NCI-H2196 (cell line): ENCODE measurements at regions not wholly inside any gene's neighbourhood (a gene's known extent, or its start where the extent isn't known, plus 50 kb on each side); places are given as distances from the start of the nearest gene placed in this dataset.
A peak's percentile ranks its signal among the peaks of the same experiment; 100 is the strongest.

ENCODE experiments used
- DNase-seq: peaks from one replicate; lab custom pipeline; 2025; ENCODE audit not compliant: unreplicated experiment; lab: John Stamatoyannopoulos, UW

GRCh38 chr22:47295982-47296381, 533.5 kb downstream of the TBC1D22A start:
- no peak for DNase-seq

GRCh38 chr22:47295226-47295901, 532.9 kb downstream of the TBC1D22A start:
- DNase-seq, result no peak

GRCh38 chr22:47294576-47294975, 532.1 kb downstream of the TBC1D22A start:
- DNase-seq, result no peak

- DNase-seq, result no peak
Observed at GRCh38 chr22:47294222-47294532, 531.7 kb downstream of the TBC1D22A start.

GRCh38 chr22:47293368-47294221, 531.1 kb downstream of the TBC1D22A start:
- DNase-seq, result no peak

- no peak for DNase-seq
Observed at GRCh38 chr22:47292546-47293320, 530.3 kb downstream of the TBC1D22A start.

- no peak for DNase-seq
Observed at GRCh38 chr22:47291565-47292495, 529.4 kb downstream of the TBC1D22A start.

DNA sequence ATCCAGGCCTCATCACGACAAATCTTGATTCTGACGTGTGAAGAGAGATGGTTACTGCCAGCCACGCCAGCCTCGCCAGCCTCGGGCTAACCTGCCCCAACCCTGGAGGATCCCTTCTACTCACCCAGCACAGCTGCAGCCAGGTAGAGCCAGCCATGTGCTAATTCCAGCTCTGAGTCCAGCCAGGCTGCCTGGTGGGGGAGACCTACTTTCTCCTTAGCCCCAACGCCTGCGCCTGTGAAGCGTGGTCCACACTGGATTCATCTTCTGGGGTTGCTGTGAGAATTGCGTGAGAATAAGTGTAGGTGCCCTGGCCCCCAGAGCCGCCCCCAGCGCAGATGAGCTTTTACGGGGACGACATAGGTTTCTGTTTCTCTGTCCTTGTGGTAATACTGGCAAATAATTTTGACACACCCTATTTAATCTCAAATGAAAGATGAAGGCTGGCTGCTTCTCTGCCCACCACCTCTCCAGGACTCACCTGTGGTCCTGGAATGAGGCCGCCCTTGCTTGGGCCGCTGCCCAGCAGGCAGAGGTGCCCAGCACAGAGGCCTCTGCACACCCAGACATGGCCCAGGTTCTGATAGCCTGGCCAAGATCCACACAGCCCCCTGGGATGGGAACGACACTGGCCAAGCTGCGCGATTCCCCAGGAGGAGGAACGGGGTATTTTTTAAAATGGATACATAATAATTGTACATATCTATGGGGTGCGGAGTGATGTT, 528.4 kb downstream of the TBC1D22A start:
- peak; percentile 8 for DNase-seq

DNA sequence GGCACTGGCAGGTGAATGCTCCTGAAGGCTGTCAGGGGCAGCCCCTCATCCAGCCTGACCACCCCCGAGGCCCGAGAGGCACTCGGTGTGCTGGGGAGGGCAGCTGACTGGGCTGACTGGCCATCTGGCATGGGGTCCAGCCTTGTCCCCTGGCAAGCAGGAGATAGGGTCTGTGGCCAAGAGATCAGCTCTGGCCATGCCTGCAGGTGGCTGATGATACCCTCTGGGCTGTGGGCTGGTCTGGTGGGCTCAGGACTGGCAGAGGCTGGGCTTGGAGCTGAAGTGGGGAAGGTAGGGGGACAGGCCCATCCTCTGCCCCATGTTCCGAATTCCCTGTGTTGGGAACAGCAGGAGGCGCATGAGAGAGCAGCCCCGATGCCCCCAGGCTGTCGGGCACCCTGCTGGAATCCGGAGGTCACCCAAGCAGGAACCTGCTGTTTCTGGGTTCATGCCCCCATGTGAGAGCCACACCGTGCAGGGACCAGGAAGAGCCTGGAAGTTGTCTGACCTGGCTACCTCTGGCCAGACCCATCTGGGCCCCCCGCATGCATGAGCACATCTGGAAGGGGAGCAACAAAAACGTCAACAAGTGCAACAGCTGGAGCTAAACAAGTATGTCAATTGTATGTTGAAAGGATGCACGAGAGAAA, 527.0 kb downstream of the TBC1D22A start:
- no peak for DNase-seq

DNA sequence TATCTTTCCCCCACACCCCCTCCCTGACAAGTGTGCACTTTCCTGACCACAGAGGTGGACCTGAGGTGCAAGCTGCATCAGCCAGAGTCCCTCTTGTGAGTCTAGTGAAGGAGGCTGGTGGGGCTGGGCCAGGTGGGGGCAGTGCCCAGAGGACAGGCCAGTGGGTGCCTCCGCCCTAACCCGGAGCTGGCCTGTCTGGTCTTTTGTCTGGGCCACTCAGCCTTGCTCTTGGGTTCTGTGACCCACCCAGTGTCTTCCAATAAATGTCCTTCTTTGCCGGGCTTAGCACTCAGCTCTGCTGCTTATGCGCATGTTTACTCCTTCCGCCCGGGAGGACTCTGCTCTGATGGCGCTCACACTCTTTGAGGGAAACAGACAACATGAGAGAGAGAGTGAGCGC, 526.2 kb downstream of the TBC1D22A start:
- no peak for DNase-seq

DNA sequence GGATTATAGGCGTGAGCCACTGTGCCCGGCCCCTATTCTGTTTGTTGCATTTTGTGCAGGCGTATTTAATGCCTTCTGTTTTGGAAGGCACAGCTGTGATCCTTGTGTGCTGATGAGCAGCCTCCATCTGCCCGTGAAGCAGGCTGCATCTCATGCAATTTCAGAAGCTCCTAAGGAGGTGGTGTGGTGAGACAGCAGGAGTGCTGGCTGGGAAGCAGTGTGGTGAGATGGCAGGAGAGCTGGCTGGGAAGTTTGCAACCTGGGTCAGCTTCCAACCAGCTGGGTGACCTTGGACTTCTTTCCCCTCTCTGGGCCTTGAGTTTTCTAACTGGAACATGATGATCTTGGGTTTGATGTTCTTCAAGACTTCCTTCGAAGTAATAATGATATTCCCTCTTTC, 525.1 kb downstream of the TBC1D22A start:
- DNase-seq, result no peak

DNA sequence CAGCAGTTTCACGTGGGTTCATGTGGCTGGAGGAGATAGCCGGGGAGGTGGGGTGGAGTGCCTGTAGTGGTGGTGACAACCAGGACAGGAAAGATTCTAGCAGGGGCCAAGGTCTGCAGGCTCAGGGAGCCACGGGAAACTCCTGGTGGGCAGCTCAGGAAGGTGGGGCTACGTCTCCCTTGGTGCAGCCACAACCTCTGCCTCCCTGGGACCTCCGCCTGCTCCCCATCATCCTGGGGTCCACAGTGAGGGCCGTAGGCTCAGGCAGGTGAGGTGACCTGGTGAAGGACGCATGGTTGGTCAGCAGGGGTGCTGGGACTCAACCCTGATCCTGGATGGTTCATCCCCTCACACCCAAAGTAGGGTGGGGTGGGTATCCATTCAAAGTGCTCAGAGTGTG, 524.1 kb downstream of the TBC1D22A start:
- no peak for DNase-seq

DNA sequence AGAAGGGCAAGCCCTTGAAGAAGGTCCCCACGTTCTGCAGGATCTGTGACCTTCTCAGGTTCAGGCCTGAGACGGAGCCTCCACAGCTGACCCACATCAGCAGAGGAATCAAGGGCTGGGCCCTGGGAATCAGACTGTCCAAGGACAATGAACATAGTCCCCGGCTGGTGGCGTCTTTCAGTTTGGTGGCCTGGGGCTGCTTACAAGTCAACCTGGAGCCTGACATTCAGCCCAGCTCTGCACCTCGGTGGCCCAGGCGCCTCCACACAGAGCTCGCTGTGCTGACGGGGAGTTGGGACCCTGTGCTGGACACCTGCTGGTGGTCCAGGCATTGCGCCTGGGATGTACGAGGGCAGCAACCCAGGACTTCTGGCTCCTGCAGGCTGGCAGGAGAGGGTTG, 523.5 kb downstream of the TBC1D22A start:
- DNase-seq, result no peak

DNA sequence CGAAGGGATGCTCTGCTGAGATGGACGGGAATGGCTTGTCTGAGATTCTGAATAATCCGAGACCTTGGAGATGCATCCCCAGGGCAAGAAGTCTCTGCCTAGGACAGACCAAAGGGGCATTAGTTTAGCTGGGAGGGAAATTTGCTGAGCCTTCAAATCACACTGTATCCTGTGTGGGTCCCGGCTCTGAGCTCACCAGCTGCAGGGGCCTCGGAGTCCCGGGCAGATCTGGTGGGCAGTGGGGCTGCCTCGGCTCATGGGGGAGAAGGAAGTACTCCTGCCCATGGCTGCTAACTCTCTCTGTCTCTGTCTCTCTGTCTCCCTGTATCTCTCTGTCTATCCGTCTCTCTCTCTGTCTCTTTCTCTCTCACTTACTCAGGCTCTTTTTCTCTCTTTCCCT, 522.4 kb downstream of the TBC1D22A start:
- DNase-seq, result no peak

- no peak for DNase-seq
Observed at GRCh38 chr22:47284360-47284759, 521.9 kb downstream of the TBC1D22A start.

GRCh38 chr22:47283616-47284270, 521.3 kb downstream of the TBC1D22A start:
- DNase-seq, result no peak

GRCh38 chr22:47282851-47283250, 520.4 kb downstream of the TBC1D22A start:
- DNase-seq, result no peak

- DNase-seq, result no peak
Observed at GRCh38 chr22:47282366-47282765, 519.9 kb downstream of the TBC1D22A start.
